ENCODE measurements at regions not wholly inside any gene's neighbourhood (a gene's known extent, or its start where the extent isn't known, plus 50 kb on each side); places are given as distances from the start of the nearest gene placed in this dataset.

GRCh38 chr18:41899535-41899934 is 55.5 kb upstream of the PIK3C3 start:
- Histone ChIP-seq H3K4me3 (ENCODE audit: low read depth, low read length) (no peak overlapping the region), H3K27me3 (ENCODE audit: control insufficient read depth, insufficient read depth, low read length) (no peaks in the 10 kb centered on the region), H3K36me3 (ENCODE audit: control insufficient read depth, insufficient read depth, low read length) (no peaks in the 10 kb centered on the region)
- no peak for DNase-seq (ENCODE audit: low read depth)
- TF ChIP-seq CTCF (IDR thresholded peaks at IDR 0.05; ENCODE audit: insufficient read depth, low read length, poor library complexity, severe bottlenecking): no peak

GRCh38 chr18:41893432-41893831 is 61.6 kb upstream of the PIK3C3 start:
- DNase-seq (ENCODE audit: low read depth): no peak
- TF ChIP-seq CTCF (IDR thresholded peaks at IDR 0.05; ENCODE audit: insufficient read depth, low read length, poor library complexity, severe bottlenecking): no peak
- Histone ChIP-seq H3K36me3 (ENCODE audit: control insufficient read depth, insufficient read depth, low read length) (no peaks in the 10 kb centered on the region), H3K27me3 (ENCODE audit: control insufficient read depth, insufficient read depth, low read length) (no peaks in the 10 kb centered on the region), H3K4me3 (ENCODE audit: low read depth, low read length) (no peak overlapping the region)

GRCh38 chr18:41887100-41887499 is 67.9 kb upstream of the PIK3C3 start:
- H3K36me3 ChIP-seq (ENCODE audit: control insufficient read depth, insufficient read depth, low read length): no peaks in the 10 kb centered on the region
- no peak overlapping the region for H3K4me3 ChIP-seq (ENCODE audit: low read depth, low read length)
- no peak for TF ChIP-seq CTCF (IDR thresholded peaks at IDR 0.05; ENCODE audit: insufficient read depth, low read length, poor library complexity, severe bottlenecking)
- no peaks in the 10 kb centered on the region for H3K27me3 ChIP-seq (ENCODE audit: control insufficient read depth, insufficient read depth, low read length)
- DNase-seq (ENCODE audit: low read depth): no peak

- no peaks in the 10 kb centered on the region for H3K36me3 ChIP-seq (ENCODE audit: control insufficient read depth, insufficient read depth, low read length)
- no peak overlapping the region for H3K4me3 ChIP-seq (ENCODE audit: low read depth, low read length)
- no peaks in the 10 kb centered on the region for H3K27me3 ChIP-seq (ENCODE audit: control insufficient read depth, insufficient read depth, low read length)
- no peak for TF ChIP-seq CTCF (IDR thresholded peaks at IDR 0.05; ENCODE audit: insufficient read depth, low read length, poor library complexity, severe bottlenecking)
- no peak for DNase-seq (ENCODE audit: low read depth)
These were observed 68.8 kb upstream of the PIK3C3 start for GRCh38 chr18:41886126-41886807.

- no peaks in the 10 kb centered on the region for H3K36me3 ChIP-seq (ENCODE audit: control insufficient read depth, insufficient read depth, low read length)
- TF ChIP-seq CTCF (IDR thresholded peaks at IDR 0.05; ENCODE audit: insufficient read depth, low read length, poor library complexity, severe bottlenecking): no peak
- no peak for DNase-seq (ENCODE audit: low read depth)
- H3K27me3 ChIP-seq (ENCODE audit: control insufficient read depth, insufficient read depth, low read length): no peaks in the 10 kb centered on the region
- H3K4me3 ChIP-seq (ENCODE audit: low read depth, low read length): no peak overlapping the region
These were observed 73.7 kb upstream of the PIK3C3 start for GRCh38 chr18:41881285-41881684.

GRCh38 chr18:41879256-41879655 is 75.8 kb upstream of the PIK3C3 start:
- Histone ChIP-seq H3K36me3 (ENCODE audit: control insufficient read depth, insufficient read depth, low read length) (no peaks in the 10 kb centered on the region), H3K4me3 (ENCODE audit: low read depth, low read length) (no peak overlapping the region), H3K27me3 (ENCODE audit: control insufficient read depth, insufficient read depth, low read length) (no peaks in the 10 kb centered on the region)
- no peak for TF ChIP-seq CTCF (IDR thresholded peaks at IDR 0.05; ENCODE audit: insufficient read depth, low read length, poor library complexity, severe bottlenecking)
- DNase-seq (ENCODE audit: low read depth): no peak

All from kidney epithelial cell (primary cell).